ENCODE measurements at regions not wholly inside any gene's neighbourhood (a gene's known extent, or its start where the extent isn't known, plus 50 kb on each side); places are given as distances from the start of the nearest gene placed in this dataset.

DNA sequence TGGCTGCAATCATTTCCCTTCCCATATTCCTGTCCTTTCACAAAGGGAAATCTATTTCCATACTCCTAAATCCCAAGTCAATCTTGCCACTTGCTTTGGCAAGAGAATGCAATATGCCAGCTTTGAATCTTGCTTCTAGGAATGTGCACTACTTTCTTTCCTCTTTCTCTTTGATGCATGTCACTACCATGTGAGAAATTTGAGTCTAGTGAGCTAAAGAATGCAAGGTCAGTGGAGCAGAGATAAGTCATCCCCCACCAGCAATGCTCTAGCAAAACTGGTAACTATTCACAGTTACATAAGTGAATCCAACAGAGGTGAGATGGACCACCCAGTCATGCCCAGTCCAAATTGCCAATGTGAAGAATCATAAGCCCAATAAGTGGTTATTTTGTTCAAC, 910.4 kb downstream of the RAB28 start:
- Histone ChIP-seq H3K4me1 (no peaks in the 10 kb centered on the region), H3K36me3 (ENCODE audit: insufficient read depth in 1 of 2, low read depth in 1 of 2) (no peaks in the 10 kb centered on the region), H3K27me3 (ENCODE audit: insufficient read depth in 3 of 3, low read length in 2 of 3) (no peaks in the 10 kb centered on the region), H3K27ac (no peak overlapping the region), H3K9me3 (no peaks in the 10 kb centered on the region), H3K4me3 (no peak overlapping the region)
- ATAC-seq, result no peak
- intact Hi-C loops (cut with DNase I), result no loop called here
- no peak for TF ChIP-seq CTCF (IDR thresholded peaks at IDR 0.05)
- DNase-seq, result no peak

- no peak overlapping the region for H3K27ac ChIP-seq
- H3K36me3 ChIP-seq (ENCODE audit: insufficient read depth in 1 of 2, low read depth in 1 of 2), result no peaks in the 10 kb centered on the region
- 81 to 86% (median 85%) methylated on average over 3 of the region's 3 CpGs for WGBS, 3 donors
- no peaks in the 10 kb centered on the region for H3K9me3 ChIP-seq
- ATAC-seq (no peak), DNase-seq (no peak)
- intact Hi-C loops (cut with DNase I), result no loop called here
- H3K27me3 ChIP-seq (ENCODE audit: insufficient read depth in 3 of 3, low read length in 2 of 3), result no peaks in the 10 kb centered on the region
- H3K4me3 ChIP-seq, result no peak overlapping the region
- no peak for TF ChIP-seq CTCF (IDR thresholded peaks at IDR 0.05)
- no peaks in the 10 kb centered on the region for H3K4me1 ChIP-seq
Observed at GRCh38 chr4:12562476-12563140, 921.5 kb downstream of the RAB28 start.

DNA sequence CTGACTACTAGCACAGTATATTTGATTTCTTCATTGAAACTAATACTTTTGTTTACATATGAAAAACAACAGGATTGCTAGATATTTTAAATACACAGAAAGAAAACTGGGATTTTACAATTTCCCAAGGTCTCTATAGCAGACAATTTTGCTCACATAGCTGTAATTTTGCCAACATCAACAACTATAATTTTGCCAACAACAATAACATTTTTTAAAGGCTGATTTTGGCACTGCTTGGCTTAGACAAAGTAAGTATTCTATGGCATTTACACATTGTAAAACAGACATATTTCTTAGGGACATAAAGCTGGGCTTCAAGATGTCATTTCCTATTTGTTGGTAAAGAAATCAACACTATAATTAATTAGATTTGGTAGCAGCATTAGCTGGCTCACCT, 922.1 kb downstream of the RAB28 start:
- H3K9me3 ChIP-seq, result no peaks in the 10 kb centered on the region
- no peaks in the 10 kb centered on the region for H3K36me3 ChIP-seq (ENCODE audit: insufficient read depth in 1 of 2, low read depth in 1 of 2)
- H3K27me3 ChIP-seq (ENCODE audit: insufficient read depth in 3 of 3, low read length in 2 of 3), result no peaks in the 10 kb centered on the region
- TF ChIP-seq CTCF (IDR thresholded peaks at IDR 0.05), result no peak
- ATAC-seq (no peak), DNase-seq (no peak)
- no peak overlapping the region for H3K4me3 ChIP-seq
- intact Hi-C loops (cut with DNase I), result no loop called here
- no peaks in the 10 kb centered on the region for H3K4me1 ChIP-seq
- no peak overlapping the region for H3K27ac ChIP-seq

- Histone ChIP-seq H3K27ac (no peak overlapping the region), H3K36me3 (ENCODE audit: insufficient read depth in 1 of 2, low read depth in 1 of 2) (no peaks in the 10 kb centered on the region), H3K4me3 (no peak overlapping the region), H3K9me3 (peaks cover 9% of the 10 kb centered on the region), H3K27me3 (ENCODE audit: insufficient read depth in 3 of 3, low read length in 2 of 3) (no peaks in the 10 kb centered on the region), H3K4me1 (no peaks in the 10 kb centered on the region)
- 80 to 87% (median 84%) methylated on average over 4 of the region's 4 CpGs for WGBS, 3 donors
- ATAC-seq, result no peak
- no peak for DNase-seq
- no peak for TF ChIP-seq CTCF (IDR thresholded peaks at IDR 0.05)
- intact Hi-C loops (cut with DNase I), result no loop called here
Observed at GRCh38 chr4:12555011-12555410, 929.1 kb downstream of the RAB28 start.

DNA sequence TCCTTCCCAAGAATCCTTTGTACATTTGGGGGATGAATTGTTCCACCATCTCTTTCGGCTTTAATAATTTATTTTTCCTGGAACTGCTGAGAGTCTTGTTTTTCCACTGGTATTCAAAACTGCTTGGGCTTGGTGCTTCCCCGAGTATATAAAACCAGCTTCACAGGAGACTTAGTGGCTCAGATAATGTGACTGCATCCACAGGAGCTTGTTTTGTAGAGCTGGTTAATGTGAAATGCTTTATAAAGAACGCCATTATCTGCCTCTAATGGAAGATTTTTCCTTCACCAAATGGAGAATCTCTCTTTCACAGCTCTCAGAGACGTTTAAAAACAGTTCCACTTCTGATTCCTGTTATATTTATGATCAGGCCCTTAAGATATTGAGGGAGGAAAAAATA, 935.5 kb downstream of the RAB28 start:
- DNase-seq (no peak), ATAC-seq (no peak)
- Histone ChIP-seq H3K36me3 (ENCODE audit: insufficient read depth in 1 of 2, low read depth in 1 of 2) (no peaks in the 10 kb centered on the region), H3K4me1 (no peaks in the 10 kb centered on the region), H3K9me3 (peaks cover 9% of the 10 kb centered on the region), H3K4me3 (no peak overlapping the region), H3K27ac (no peak overlapping the region), H3K27me3 (ENCODE audit: insufficient read depth in 3 of 3, low read length in 2 of 3) (no peaks in the 10 kb centered on the region)
- no peak for TF ChIP-seq CTCF (IDR thresholded peaks at IDR 0.05)
- WGBS, 3 donors, result 62 to 66% (median 64%) methylated on average over 4 of the region's 4 CpGs
- intact Hi-C loops (cut with DNase I), result no loop called here
